Hepatocyte (in vitro differentiated cells): ENCODE measurements at regions not wholly inside any gene's neighbourhood (a gene's known extent, or its start where the extent isn't known, plus 50 kb on each side); places are given as distances from the start of the nearest gene placed in this dataset.
"Not testable (repeated sequence)": the region's sequence is repeated elsewhere in the genome, so short reads cannot be mapped to it uniquely, and the experiment has no call there.

Experiments used
- DNase-seq: peaks from one replicate; pipeline ENCODE4 v3.0.0-alpha.2; 2016; ENCODE audit warnings: low spot score
- H2AFZ ChIP-seq: fragments of 200-600 bp; sonication (generic); 2 replicates; pipeline ENCODE4 v1.6.0; 2016; ENCODE audit warnings: antibody characterized with exemption, mild to moderate bottlenecking
- H3K27ac ChIP-seq: fragments of 200-600 bp; sonication (generic); 2 replicates; pipeline ENCODE4 v1.5.1; 2016; ENCODE audit warnings: mild to moderate bottlenecking
- H3K27me3 ChIP-seq: fragments of 200-600 bp; sonication (generic); 2 replicates; pipeline ENCODE4 v1.6.1; 2016
- H3K36me3 ChIP-seq: fragments of 200-600 bp; sonication (generic); replicated peaks from 2 replicates; pipeline ENCODE4 v1.5.1; 2016; ENCODE audit warnings: low read depth; ENCODE audit not compliant: insufficient read depth
- H3K4me1 ChIP-seq: fragments of 200-600 bp; sonication (generic); 2 replicates; pipeline ENCODE4 v1.5.1; 2016; ENCODE audit warnings: mild to moderate bottlenecking, moderate library complexity; ENCODE audit not compliant: insufficient read depth
- H3K4me2 ChIP-seq: fragments of 200-600 bp; sonication (generic); 2 replicates; pipeline ENCODE4 v1.6.0; 2016
- H3K4me3 ChIP-seq: fragments of 200-600 bp; sonication (generic); 2 replicates; pipeline ENCODE4 v1.5.1; 2016; ENCODE audit warnings: mild to moderate bottlenecking
- H3K79me2 ChIP-seq: fragments of 200-600 bp; sonication (generic); 2 replicates; pipeline ENCODE4 v1.6.0; 2017; ENCODE audit warnings: mild to moderate bottlenecking
- H3K9me2 ChIP-seq: fragments of 200-600 bp; sonication (generic); replicated peaks from 2 replicates; pipeline ENCODE4 v1.6.0; 2017; ENCODE audit warnings: mild to moderate bottlenecking; ENCODE audit not compliant: insufficient read depth
- H3K9me3 ChIP-seq: fragments of 200-600 bp; sonication (generic); 2 replicates; pipeline ENCODE4 v1.5.1; 2016; ENCODE audit warnings: low read depth, mild to moderate bottlenecking
- H4K20me1 ChIP-seq: fragments of 200-600 bp; sonication (generic); 2 replicates; pipeline ENCODE4 v1.6.0; 2016; ENCODE audit warnings: mild to moderate bottlenecking; ENCODE audit not compliant: insufficient read depth, poor library complexity, severe bottlenecking
- EZH2 ChIP-seq: fragments of 200-600 bp; sonication (generic); IDR thresholded peaks from 2 replicates; pipeline ENCODE4 v1.6.1; 2016; ENCODE audit warnings: antibody characterized with exemption, mild to moderate bottlenecking, borderline replicate concordance
- EZH2phosphoT487 ChIP-seq: fragments of 200-600 bp; sonication (generic); IDR thresholded peaks from one replicate; pipeline ENCODE4 v1.6.1; 2018; ENCODE audit warnings: antibody characterized with exemption, mild to moderate bottlenecking, low read depth, moderate library complexity; ENCODE audit not compliant: unreplicated experiment, severe bottlenecking
- WGBS: methylation state at CpG from one replicate; pipeline ENCODE4 v1.1.6; 2016; ENCODE audit warnings: low lambda C conversion rate; ENCODE audit errors: missing lambda C conversion rate; 5-methylcytosine and 5-hydroxymethylcytosine counted together
- TF ChIP-seq, protein P1 (sequence below): fragments of 200-600 bp; sonication (generic); IDR thresholded peaks from 2 replicates; pipeline ENCODE4 v1.5.1; 2016; ENCODE audit warnings: antibody characterized with exemption, mild to moderate bottlenecking; ENCODE audit not compliant: poor library complexity

DNA sequence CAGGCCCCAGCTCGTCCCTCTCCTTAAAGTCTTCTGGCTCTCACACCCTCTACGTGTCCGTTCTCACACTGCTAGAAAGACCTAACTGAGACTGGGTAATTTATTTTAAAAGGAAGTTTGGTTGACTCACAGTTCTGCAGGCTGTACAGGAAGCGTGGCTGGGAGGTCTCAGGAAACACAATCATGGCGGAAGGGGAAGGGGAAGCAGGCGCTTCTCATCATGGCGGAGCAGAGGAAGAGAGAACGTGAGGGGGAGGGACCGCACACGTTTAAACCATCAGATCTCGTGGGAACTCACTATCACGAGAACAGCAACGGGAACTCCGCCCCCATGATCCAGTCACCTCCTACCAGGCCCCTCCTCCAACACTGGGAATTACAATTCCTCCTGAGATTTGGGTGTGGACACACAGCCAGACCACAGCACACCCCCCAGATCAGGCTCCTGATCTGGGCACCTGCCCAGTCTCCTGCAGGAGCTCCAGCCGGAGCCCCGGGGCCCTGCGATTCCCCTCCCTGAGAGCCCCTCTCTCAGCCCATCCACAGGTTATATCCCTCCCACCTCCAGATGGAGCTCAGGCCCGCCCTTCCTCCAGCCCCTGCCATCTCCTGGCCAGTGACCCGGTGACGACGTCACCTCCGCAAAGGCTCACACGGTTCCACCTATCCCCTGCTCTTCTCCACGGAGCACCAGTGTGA lies 170.2 kb downstream of the BRD1 start:
- Histone ChIP-seq H3K9me2 (no peaks in the 10 kb centered on the region), H3K4me3 (no peak overlapping the region), H4K20me1 (no peaks in the 10 kb centered on the region), H3K27me3 (peaks cover 9% of the 10 kb centered on the region), H3K79me2 (no peaks in the 10 kb centered on the region), H3K4me1 (no peaks in the 10 kb centered on the region), H3K4me2 (no peak overlapping the region), H3K27ac (no peak overlapping the region), H2AFZ (no peak overlapping the region), H3K9me3 (no peaks in the 10 kb centered on the region), H3K36me3 (no peaks in the 10 kb centered on the region)
- TF ChIP-seq EZH2 (no peak), EZH2phosphoT487 (no peak)
- TF ChIP-seq, protein P1, sequence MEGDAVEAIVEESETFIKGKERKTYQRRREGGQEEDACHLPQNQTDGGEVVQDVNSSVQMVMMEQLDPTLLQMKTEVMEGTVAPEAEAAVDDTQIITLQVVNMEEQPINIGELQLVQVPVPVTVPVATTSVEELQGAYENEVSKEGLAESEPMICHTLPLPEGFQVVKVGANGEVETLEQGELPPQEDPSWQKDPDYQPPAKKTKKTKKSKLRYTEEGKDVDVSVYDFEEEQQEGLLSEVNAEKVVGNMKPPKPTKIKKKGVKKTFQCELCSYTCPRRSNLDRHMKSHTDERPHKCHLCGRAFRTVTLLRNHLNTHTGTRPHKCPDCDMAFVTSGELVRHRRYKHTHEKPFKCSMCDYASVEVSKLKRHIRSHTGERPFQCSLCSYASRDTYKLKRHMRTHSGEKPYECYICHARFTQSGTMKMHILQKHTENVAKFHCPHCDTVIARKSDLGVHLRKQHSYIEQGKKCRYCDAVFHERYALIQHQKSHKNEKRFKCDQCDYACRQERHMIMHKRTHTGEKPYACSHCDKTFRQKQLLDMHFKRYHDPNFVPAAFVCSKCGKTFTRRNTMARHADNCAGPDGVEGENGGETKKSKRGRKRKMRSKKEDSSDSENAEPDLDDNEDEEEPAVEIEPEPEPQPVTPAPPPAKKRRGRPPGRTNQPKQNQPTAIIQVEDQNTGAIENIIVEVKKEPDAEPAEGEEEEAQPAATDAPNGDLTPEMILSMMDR: no peak
- WGBS: 90% methylated on average over 21 of the region's 24 CpGs
- no peak for DNase-seq

DNA sequence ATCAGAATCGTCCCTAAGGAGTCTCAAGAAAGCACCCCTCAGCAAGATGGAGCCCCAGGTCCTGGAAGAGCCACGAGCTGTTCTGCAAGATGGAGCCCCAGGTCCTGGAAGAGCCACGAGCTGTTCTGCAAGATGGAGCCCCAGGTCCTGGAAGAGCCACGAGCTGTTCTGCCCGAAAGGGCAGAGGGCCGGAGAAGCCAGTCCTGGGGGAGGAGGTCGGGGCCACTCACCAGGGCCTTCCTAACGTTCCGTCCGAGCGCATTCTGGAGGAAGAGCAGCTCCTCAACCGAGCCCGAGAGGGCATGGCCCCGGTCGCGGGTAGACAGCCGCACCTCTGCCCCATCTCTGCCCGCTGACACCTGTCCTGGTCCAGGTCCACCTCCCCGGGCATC lies 170.8 kb downstream of the BRD1 start:
- H3K4me1 ChIP-seq, H3K4me3 ChIP-seq, H3K9me2 ChIP-seq, DNase-seq, H4K20me1 ChIP-seq, H3K9me3 ChIP-seq, H3K79me2 ChIP-seq, H3K27ac ChIP-seq, H3K36me3 ChIP-seq, H3K4me2 ChIP-seq, H3K27me3 ChIP-seq, H2AFZ ChIP-seq: not testable (repeated sequence)
- 78% methylated on average over 15 of the region's 19 CpGs for WGBS

DNA sequence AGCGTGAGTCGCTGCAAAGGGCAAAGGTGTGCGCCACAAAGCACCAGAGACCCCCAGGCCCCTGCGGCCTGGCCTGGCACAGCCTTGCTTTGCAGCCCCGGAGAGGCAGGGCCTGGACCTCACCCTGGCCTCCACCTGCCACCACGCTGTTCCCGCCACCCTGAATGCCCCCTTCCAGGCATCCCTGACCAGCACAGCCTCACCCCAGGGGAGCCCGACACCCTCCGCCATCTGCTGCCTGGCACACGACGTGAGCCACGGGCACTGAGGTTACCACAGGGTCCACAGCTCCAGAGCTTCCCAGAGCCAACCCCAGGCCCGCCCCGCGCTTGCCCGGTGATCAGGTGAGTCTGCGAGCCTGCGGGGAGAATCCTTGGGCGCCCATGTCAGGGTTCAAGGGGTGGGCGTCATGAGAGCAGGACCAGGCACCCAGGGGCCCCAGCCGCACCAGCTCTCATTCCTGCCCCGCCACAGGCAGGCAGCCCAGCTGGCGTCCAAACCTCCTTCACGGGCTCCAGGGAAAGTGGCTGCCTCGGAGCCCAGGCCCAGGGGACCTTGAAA lies 171.3 kb downstream of the BRD1 start:
- no peak overlapping the region for H2AFZ ChIP-seq
- no peak overlapping the region for H3K27ac ChIP-seq
- no peaks in the 10 kb centered on the region for H3K36me3 ChIP-seq
- no peaks in the 10 kb centered on the region for H3K4me1 ChIP-seq
- no peaks in the 10 kb centered on the region for H3K9me3 ChIP-seq
- no peak for DNase-seq
- no peaks in the 10 kb centered on the region for H3K79me2 ChIP-seq
- 94% methylated on average over 25 of the region's 25 CpGs for WGBS
- no peaks in the 10 kb centered on the region for H3K9me2 ChIP-seq
- H3K4me2 ChIP-seq: no peak overlapping the region
- H3K4me3 ChIP-seq: no peak overlapping the region
- peaks cover 9% of the 10 kb centered on the region for H3K27me3 ChIP-seq
- no peak for TF ChIP-seq EZH2
- no peaks in the 10 kb centered on the region for H4K20me1 ChIP-seq

DNA sequence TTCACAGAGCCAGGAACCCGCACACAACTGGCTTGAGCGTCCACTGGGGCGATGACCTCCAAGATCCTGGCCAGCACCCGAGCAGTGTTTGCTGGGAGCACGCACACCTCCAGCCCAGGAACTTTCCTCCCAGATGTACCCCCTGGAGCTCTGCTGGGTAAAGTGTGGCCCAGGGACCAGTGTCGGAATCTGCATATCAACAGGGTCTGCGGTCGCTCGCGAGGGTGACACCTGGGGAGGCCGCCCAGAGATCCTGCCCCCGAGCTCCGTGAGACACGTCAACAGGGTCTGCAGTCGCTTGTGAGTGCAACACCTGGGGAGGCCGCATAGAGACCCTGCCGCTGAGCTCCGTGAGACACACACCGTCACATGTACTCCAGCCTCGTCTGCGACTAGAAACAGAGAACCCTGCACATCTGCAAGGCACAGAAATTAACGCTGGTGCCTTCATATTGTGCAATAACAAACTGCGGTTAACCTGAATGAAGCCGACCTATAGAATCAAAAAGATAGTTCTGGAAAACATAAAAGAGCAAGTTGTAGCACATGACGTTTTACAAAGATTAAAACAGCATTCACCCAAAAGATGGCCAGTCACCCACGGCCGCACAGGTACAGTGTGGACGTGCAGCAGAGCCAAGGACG lies 172.4 kb downstream of the BRD1 start:
- Histone ChIP-seq H3K4me2 (no peak overlapping the region), H3K36me3 (no peaks in the 10 kb centered on the region), H3K4me1 (no peaks in the 10 kb centered on the region), H3K79me2 (no peaks in the 10 kb centered on the region), H3K9me3 (no peaks in the 10 kb centered on the region), H3K9me2 (no peaks in the 10 kb centered on the region), H4K20me1 (no peaks in the 10 kb centered on the region), H3K27ac (no peak overlapping the region), H3K27me3 (peaks cover 9% of the 10 kb centered on the region), H2AFZ (no peak overlapping the region), H3K4me3 (no peak overlapping the region)
- no peak for DNase-seq
- 71% methylated on average over 29 of the region's 29 CpGs for WGBS
- TF ChIP-seq EZH2phosphoT487: no peak
